ENCODE measurements at regions not wholly inside any gene's neighbourhood (a gene's known extent, or its start where the extent isn't known, plus 50 kb on each side); places are given as distances from the start of the nearest gene placed in this dataset.

DNA sequence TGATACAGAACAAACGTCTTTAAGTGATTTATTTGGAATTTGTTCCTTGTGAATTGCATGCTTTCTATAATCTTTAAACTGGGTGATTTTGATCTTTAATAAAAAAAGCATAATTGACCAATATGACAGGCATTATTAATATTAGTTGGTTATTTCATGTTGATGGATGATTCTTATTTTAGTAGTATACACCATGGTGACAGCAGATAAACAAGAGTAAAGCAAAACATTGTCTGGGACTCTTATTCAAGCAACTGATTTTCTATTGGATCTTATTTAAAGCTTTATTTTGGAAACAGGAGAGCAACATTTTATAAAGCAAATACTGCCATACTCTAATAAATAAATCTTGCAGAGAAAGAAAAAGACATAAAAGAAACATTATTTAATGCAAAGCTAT is 591.4 kb upstream of the GNPDA2 start:
- TF ChIP-seq, protein P1, sequence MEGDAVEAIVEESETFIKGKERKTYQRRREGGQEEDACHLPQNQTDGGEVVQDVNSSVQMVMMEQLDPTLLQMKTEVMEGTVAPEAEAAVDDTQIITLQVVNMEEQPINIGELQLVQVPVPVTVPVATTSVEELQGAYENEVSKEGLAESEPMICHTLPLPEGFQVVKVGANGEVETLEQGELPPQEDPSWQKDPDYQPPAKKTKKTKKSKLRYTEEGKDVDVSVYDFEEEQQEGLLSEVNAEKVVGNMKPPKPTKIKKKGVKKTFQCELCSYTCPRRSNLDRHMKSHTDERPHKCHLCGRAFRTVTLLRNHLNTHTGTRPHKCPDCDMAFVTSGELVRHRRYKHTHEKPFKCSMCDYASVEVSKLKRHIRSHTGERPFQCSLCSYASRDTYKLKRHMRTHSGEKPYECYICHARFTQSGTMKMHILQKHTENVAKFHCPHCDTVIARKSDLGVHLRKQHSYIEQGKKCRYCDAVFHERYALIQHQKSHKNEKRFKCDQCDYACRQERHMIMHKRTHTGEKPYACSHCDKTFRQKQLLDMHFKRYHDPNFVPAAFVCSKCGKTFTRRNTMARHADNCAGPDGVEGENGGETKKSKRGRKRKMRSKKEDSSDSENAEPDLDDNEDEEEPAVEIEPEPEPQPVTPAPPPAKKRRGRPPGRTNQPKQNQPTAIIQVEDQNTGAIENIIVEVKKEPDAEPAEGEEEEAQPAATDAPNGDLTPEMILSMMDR (IDR thresholded peaks at IDR 0.05) = no peak
- TF ChIP-seq POLR2A (IDR thresholded peaks at IDR 0.05) (no peak), EP300 (IDR thresholded peaks at IDR 0.05; ENCODE audit: low read depth) (no peak), POLR2AphosphoS5 (IDR thresholded peaks at IDR 0.05) (no peak)
- in situ Hi-C loops (cut with MboI; ENCODE audit: low pct_ligation_motif_present in 1 of 4, low pct_unique_long_range_greater_than_20kb in 1 of 4, low sequenced_read_pairs in 3 of 4) (no loop called here), intact Hi-C loops (cut with DNase I; ENCODE audit: low total_unique reads) (no loop called here)
- no peak overlapping the region for H3K27ac ChIP-seq
- no peak for DNase-seq
- no peaks in the 10 kb centered on the region for H3K9me3 ChIP-seq
- 46 to 50% methylated on average over 1 of the region's 1 CpG for WGBS, 2 donors (ENCODE audit: low coverage in 1 of 2)
- no peaks in the 10 kb centered on the region for H3K36me3 ChIP-seq
- no peaks in the 10 kb centered on the region for H3K4me1 ChIP-seq
- no peak overlapping the region for H3K4me3 ChIP-seq
- H3K27me3 ChIP-seq = no peaks in the 10 kb centered on the region

GRCh38 chr4:45317276-45317675 is 590.9 kb upstream of the GNPDA2 start:
- no peak for DNase-seq
- H3K4me3 ChIP-seq = no peak overlapping the region
- in situ Hi-C loops (cut with MboI; ENCODE audit: low pct_ligation_motif_present in 1 of 4, low pct_unique_long_range_greater_than_20kb in 1 of 4, low sequenced_read_pairs in 3 of 4) (no loop called here), intact Hi-C loops (cut with DNase I; ENCODE audit: low total_unique reads) (no loop called here)
- H3K27me3 ChIP-seq = no peaks in the 10 kb centered on the region
- H3K27ac ChIP-seq = no peak overlapping the region
- H3K4me1 ChIP-seq = no peaks in the 10 kb centered on the region
- TF ChIP-seq EP300 (IDR thresholded peaks at IDR 0.05; ENCODE audit: low read depth) (no peak), POLR2A (IDR thresholded peaks at IDR 0.05) (no peak), POLR2AphosphoS5 (IDR thresholded peaks at IDR 0.05) (no peak)
- TF ChIP-seq, protein P1 (IDR thresholded peaks at IDR 0.05) = no peak
- 44 to 83% methylated on average over 2 of the region's 2 CpGs for WGBS, 2 donors (ENCODE audit: low coverage in 1 of 2)
- H3K36me3 ChIP-seq = no peaks in the 10 kb centered on the region
- H3K9me3 ChIP-seq = no peaks in the 10 kb centered on the region

GRCh38 chr4:45316257-45316656 is 589.9 kb upstream of the GNPDA2 start:
- intact Hi-C loops (cut with DNase I; ENCODE audit: low total_unique reads) (no loop called here), in situ Hi-C loops (cut with MboI; ENCODE audit: low pct_ligation_motif_present in 1 of 4, low pct_unique_long_range_greater_than_20kb in 1 of 4, low sequenced_read_pairs in 3 of 4) (no loop called here)
- no peak for DNase-seq
- Histone ChIP-seq H3K27ac (no peak overlapping the region), H3K4me1 (no peaks in the 10 kb centered on the region), H3K27me3 (no peaks in the 10 kb centered on the region), H3K4me3 (no peak overlapping the region), H3K9me3 (no peaks in the 10 kb centered on the region), H3K36me3 (no peaks in the 10 kb centered on the region)
- TF ChIP-seq POLR2A (IDR thresholded peaks at IDR 0.05) (no peak), POLR2AphosphoS5 (IDR thresholded peaks at IDR 0.05) (no peak), EP300 (IDR thresholded peaks at IDR 0.05; ENCODE audit: low read depth) (no peak)
- TF ChIP-seq, protein P1 (IDR thresholded peaks at IDR 0.05) = no peak
- WGBS, 2 donors (ENCODE audit: low coverage in 1 of 2) = 83 to 95% methylated on average over 2 of the region's 2 CpGs

DNA sequence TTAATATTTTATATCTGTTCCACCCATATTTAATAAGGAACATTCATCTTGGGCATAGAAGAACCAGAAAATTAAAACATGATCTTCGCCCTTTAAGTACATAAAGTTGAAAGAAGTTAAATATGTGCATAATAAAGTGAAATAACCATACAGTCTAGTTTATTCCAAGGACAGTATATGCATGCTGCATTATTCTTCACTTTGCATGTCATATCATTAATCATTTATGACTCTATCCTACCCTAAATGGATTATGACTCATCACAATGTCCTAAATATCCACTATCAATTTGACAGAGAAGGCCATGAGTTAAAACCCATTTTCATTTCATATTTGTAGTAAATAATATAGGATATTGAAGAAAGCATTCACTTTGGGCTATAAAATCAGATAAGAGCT is 576.5 kb upstream of the GNPDA2 start:
- Histone ChIP-seq H3K9me3 (peaks cover 0 to 5% of the 10 kb centered on the region in 2 donors), H3K4me1 (no peaks in the 10 kb centered on the region), H3K27ac (no peak overlapping the region), H3K4me3 (no peak overlapping the region), H3K36me3 (no peaks in the 10 kb centered on the region), H3K27me3 (no peaks in the 10 kb centered on the region)
- no peak for DNase-seq
- intact Hi-C loops (cut with DNase I; ENCODE audit: low total_unique reads) = no loop called here
- 79 to 82% methylated on average over 1 of the region's 1 CpG for WGBS, 2 donors (ENCODE audit: low coverage in 1 of 2)
- in situ Hi-C loops (cut with MboI; ENCODE audit: low pct_ligation_motif_present in 1 of 4, low pct_unique_long_range_greater_than_20kb in 1 of 4, low sequenced_read_pairs in 3 of 4) = no loop called here
- TF ChIP-seq POLR2AphosphoS5 (IDR thresholded peaks at IDR 0.05) = no peak
- TF ChIP-seq, protein P1 (IDR thresholded peaks at IDR 0.05) = no peak
- TF ChIP-seq EP300 (IDR thresholded peaks at IDR 0.05; ENCODE audit: low read depth) = no peak
- TF ChIP-seq POLR2A (IDR thresholded peaks at IDR 0.05) = no peak
